ENCODE measurements at regions not wholly inside any gene's neighbourhood (a gene's known extent, or its start where the extent isn't known, plus 50 kb on each side); places are given as distances from the start of the nearest gene placed in this dataset.

- no peaks in the 10 kb centered on the region for H3K27me3 ChIP-seq (ENCODE audit: insufficient read depth)
- H3K9ac ChIP-seq, result no peak overlapping the region
- TF ChIP-seq REST (IDR thresholded peaks at IDR 0.05; ENCODE audit: low read depth, low read length) (no peak), JUND (IDR thresholded peaks at IDR 0.05) (no peak), TAF1 (IDR thresholded peaks at IDR 0.05; ENCODE audit: borderline replicate concordance, low read depth, low read length) (no peak), MEF2A (IDR thresholded peaks at IDR 0.05; ENCODE audit: borderline replicate concordance, low read depth) (no peak), SMC3 (IDR thresholded peaks at IDR 0.05; ENCODE audit: low read depth, low read length) (no peak), TEAD4 (IDR thresholded peaks at IDR 0.05; ENCODE audit: borderline replicate concordance, insufficient read depth) (no peak)
- no peak overlapping the region for H3K4me2 ChIP-seq
- H3K4me1 ChIP-seq (ENCODE audit: control insufficient read depth in 1 of 2, insufficient read depth in 2 of 2, low read depth in 1 of 2, low read length in 1 of 2), result no peaks in the 10 kb centered on the region
- H3K9me2 ChIP-seq, result no peaks in the 10 kb centered on the region
- no peaks in the 10 kb centered on the region for H3K79me2 ChIP-seq (ENCODE audit: insufficient read depth)
- ChIA-PET CTCF (interaction anchor here (1.0 to 1.4 kb wide), 3 partner anchors 10 to 15 kb away, joined by 3 to 4 read pairs (median 3); no protein-coding TSS in a partner anchor), POLR2A (no interaction called here)
- no peaks in the 10 kb centered on the region for H3F3A ChIP-seq (replicated peaks; ENCODE audit: insufficient read depth)
- no peak overlapping the region for H2AFZ ChIP-seq (ENCODE audit: low read depth)
- peaks cover 8% of the 10 kb centered on the region; the same call in 1 of the 2 replicates for H3K9me3 ChIP-seq
- DNase-seq, result no peak
- 48% methylated on average over 3 of the region's 3 CpGs for WGBS (ENCODE audit: low lambda C conversion rate)
- no peak overlapping the region for H3K27ac ChIP-seq (ENCODE audit: low read depth in 2 of 2, low read length in 1 of 2)
- H3K4me3 ChIP-seq (ENCODE audit: low read depth in 2 of 2, low read length in 1 of 2), result no peak overlapping the region
- H3K36me3 ChIP-seq (replicated peaks in 1 of 2; ENCODE audit: control insufficient read depth in 1 of 2, insufficient read depth in 2 of 2, low read length in 1 of 2), result no peaks in the 10 kb centered on the region
- H4K20me1 ChIP-seq (ENCODE audit: insufficient read depth), result no peaks in the 10 kb centered on the region
Measured at GRCh38 chr11:91960770-91961169, 263.8 kb upstream of the FAT3 start.

GRCh38 chr11:91959411-91959810 is 265.2 kb upstream of the FAT3 start:
- TF ChIP-seq MAX (IDR thresholded peaks at IDR 0.05; ENCODE audit: low read depth) (no peak), NFIC (IDR thresholded peaks at IDR 0.05; ENCODE audit: borderline replicate concordance) (no peak), IRF3 (IDR thresholded peaks at IDR 0.05; ENCODE audit: low read depth, low read length) (no peak)
- no peak overlapping the region for H3K27ac ChIP-seq (ENCODE audit: low read depth in 2 of 2, low read length in 1 of 2)
- CTCF ChIA-PET, result no interaction called here
- no peak overlapping the region for H3K4me3 ChIP-seq (ENCODE audit: low read depth in 2 of 2, low read length in 1 of 2)
- WGBS (ENCODE audit: low lambda C conversion rate), result 43% methylated on average over 3 of the region's 3 CpGs
- H2AFZ ChIP-seq (ENCODE audit: low read depth), result no peak overlapping the region
- no peaks in the 10 kb centered on the region for H3K27me3 ChIP-seq (ENCODE audit: insufficient read depth)
- no peaks in the 10 kb centered on the region for H4K20me1 ChIP-seq (ENCODE audit: insufficient read depth)
- H3K4me1 ChIP-seq (ENCODE audit: control insufficient read depth in 1 of 2, insufficient read depth in 2 of 2, low read depth in 1 of 2, low read length in 1 of 2), result no peaks in the 10 kb centered on the region
- no peak for DNase-seq
- POLR2A ChIA-PET, result no interaction called here
- H3K9me3 ChIP-seq, result peaks cover 8% of the 10 kb centered on the region; the same call in 1 of the 2 replicates
- H3K9ac ChIP-seq, result no peak overlapping the region
- no peaks in the 10 kb centered on the region for H3K36me3 ChIP-seq (replicated peaks in 1 of 2; ENCODE audit: control insufficient read depth in 1 of 2, insufficient read depth in 2 of 2, low read length in 1 of 2)
- no peak overlapping the region for H3K4me2 ChIP-seq
- no peaks in the 10 kb centered on the region for H3K79me2 ChIP-seq (ENCODE audit: insufficient read depth)
- H3F3A ChIP-seq (replicated peaks; ENCODE audit: insufficient read depth), result no peaks in the 10 kb centered on the region
- no peaks in the 10 kb centered on the region for H3K9me2 ChIP-seq

Measured in SK-N-SH (cell line).